HG02588 (cell line): ENCODE measurements at regions not wholly inside any gene's neighbourhood (a gene's known extent, or its start where the extent isn't known, plus 50 kb on each side); places are given as distances from the start of the nearest gene placed in this dataset.

ENCODE experiments used
- ATAC-seq: cut with Tn5 transposase; IDR thresholded peaks from one replicate; pipeline ENCODE4 v1.9.1; 2021; ENCODE audit warnings: mild to moderate bottlenecking, moderate library complexity; ENCODE audit not compliant: unreplicated experiment

DNA sequence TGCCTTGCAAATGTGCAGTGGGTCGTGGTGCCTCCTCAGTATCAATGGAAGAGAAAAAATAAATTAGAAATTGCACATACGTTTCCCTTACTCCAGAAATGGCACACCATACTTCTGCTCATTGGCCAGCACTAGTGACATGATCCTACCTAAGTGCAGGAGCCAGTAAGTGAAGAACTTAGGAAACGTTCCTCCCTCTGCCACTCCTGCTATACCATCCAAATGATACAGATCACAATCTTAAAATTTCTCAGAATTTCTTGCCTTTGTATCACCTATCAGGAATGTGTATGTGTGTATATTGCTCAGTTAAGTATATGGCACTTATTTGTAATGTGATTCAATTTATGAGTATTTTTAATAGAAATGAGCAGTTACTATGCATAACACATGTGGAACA is 237.0 kb upstream of the UBE2E3 start:
- ATAC-seq = no peak

- no peak for ATAC-seq
Measured at GRCh38 chr2:180742801-180743200, 237.6 kb upstream of the UBE2E3 start.

DNA sequence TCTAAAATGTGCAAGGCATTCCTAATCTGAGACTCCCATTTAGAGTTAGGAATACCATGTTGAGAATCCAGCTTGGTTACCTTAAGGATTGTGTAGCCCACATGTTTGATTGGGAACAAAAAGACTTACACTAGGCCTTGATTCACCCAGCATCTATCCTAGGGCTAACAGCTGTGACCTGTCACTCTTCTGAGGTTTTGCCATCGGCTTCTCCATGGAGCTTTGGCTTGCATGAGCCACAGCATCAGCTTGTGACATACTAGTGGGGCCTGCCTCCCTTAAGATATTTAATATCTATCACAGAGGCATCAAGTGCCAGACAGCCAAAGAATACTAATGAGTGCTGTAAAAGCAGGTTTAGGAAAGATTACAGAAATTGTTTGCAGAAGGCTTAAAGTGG is 241.3 kb upstream of the UBE2E3 start:
- ATAC-seq = no peak

DNA sequence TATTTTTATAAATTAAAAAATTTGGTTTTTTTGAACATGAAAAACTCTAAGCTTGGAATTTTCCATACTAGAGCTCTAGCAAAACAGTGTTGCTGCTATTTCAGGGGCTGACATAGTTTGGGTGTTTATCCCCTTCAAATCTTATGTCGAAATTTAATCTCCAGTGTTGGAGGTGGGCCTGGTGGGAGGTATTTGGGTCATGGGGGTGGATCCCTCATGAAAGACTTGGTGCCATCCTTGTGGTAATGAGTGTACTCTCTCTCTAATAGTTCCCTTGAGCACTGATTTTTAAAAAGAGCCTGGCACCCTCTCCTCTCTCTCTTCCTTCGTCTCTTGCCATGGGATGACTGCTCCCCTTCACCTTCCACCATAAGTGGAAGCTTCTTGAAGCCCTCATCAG is 244.6 kb upstream of the UBE2E3 start:
- ATAC-seq = no peak

DNA sequence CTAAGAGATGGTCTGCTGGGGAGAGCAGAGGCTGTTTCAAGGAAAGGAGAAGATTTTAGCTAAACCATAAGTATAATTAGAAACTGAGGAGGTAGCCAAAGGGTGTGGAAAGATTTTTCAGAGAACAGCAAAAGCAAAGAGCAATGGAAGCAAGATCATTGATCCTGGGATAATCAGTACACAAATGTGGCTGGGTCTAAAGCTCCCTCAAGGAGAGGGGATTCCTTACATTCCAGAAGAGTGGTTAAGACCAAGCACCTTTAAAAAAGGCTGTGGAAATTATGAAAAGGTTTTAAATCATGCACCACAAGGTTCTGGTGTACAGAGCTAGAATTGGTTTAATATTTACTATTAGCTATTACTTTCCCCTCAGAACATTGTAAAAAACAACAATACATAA is 246.0 kb upstream of the UBE2E3 start:
- no peak for ATAC-seq

- ATAC-seq = no peak
Measured at GRCh38 chr2:180733330-180733729, 247.1 kb upstream of the UBE2E3 start.

DNA sequence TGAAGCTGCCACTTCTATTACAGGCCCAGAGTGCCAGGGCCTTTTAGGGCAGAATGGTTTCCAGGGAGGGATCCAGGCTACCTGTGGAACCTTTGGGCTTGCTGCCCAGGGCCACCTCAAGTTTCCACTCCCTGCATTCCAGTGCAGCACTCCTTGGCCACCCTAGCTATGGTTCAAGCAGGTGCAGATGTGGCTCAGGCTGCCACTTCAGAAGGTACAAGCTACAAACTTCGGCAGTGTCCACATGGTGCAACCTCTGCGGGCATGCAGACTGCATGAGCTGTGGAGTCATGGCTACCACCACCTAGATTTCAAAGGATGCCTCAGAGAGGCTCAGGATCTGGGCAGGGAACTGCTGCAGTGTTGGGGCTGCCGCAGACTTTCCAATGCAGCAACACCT is 248.1 kb upstream of the UBE2E3 start:
- ATAC-seq = no peak

GRCh38 chr2:180730976-180731375 is 249.4 kb upstream of the UBE2E3 start:
- no peak for ATAC-seq

GRCh38 chr2:180728928-180729559 is 251.4 kb upstream of the UBE2E3 start:
- ATAC-seq = no peak

DNA sequence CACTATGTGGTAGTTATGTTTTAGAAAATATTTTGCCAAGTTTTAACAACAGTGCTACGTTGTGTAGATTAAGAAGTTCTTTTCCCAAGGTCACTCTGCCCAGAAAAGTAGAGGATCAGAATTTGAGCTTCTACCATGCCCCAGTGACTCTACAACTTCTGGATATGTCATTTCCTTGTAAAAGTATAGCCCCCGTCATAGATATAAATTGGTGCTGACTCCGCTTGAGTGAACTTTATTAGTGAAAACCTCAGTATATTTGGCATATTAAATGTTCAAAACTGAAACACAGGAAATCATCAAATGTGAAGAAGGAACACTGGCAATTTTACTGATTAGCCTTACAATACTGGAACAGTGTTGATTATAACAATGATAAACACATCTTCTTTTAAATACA is 256.7 kb upstream of the UBE2E3 start:
- no peak for ATAC-seq

DNA sequence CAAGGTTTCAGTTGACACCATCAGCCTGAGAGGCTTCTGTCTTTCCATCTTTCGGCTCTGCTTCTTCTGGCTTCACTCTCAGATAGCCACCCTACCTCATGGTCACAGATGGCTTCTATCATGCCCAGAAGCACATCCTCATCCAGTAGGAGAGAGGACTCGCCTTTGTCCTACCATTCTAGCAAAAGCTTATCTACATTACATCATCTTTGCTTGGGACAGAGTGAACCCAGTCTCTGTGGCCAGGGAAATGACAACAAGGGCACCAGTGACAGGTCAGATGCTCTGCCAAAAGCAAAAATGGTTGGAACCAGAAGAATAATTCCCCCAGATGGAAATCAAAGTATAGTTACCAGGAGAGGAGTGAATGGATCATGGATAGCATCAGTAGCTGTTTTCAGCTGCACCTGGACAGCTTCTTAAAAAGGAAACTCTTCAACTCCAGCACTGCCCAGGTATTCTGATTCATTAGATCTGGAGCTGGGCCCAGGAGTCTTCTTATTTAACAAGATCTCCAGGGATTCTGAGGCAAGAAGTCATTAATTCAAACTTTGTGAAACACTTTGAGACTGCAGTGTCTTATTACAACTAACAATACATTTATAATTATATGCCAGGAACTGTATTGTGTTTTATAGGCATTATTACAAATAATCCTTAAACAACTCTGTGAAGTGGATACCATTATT is 257.7 kb upstream of the UBE2E3 start:
- ATAC-seq = no peak

DNA sequence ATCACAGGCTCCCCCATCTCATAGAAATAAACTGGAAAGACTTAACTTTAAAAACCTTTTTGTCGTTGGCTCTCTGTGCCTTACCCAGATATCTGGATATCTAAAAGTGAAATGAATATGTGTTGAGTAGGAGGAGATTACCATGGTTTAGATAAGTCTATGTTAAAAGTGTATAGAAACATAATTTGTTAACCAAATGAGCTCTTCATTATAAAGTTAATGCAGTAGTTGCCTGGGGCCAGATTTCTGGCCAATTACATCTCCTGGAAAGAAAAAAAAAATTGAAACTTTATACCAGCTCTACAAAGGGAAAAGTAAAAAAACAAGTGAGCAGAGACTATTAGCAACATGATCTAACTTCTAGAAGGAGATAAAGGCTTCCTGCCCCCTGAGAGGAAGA is 259.6 kb upstream of the UBE2E3 start:
- ATAC-seq = no peak

GRCh38 chr2:180717588-180717987 is 262.8 kb upstream of the UBE2E3 start:
- ATAC-seq = no peak

- no peak for ATAC-seq
Measured at GRCh38 chr2:180716186-180717180, 263.9 kb upstream of the UBE2E3 start.

DNA sequence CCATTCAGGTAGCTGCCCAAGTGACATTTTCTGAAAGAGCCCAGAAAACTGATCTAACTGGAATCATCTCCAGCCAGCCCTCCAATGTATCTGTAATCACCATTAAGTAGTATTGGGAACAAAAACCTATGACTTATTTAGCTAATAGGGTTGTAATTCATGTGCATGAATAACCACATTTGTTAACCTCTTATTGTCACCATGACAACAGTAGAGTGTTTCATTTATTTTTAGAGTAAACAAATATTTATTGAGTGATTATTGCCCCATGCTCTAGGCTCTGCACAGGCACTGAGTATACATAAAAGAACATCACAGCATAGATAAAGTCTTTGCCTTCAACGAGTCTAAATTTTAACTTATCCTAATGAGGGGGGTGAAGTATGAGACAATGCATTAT is 265.4 kb upstream of the UBE2E3 start:
- ATAC-seq = no peak

- ATAC-seq = no peak
Measured at GRCh38 chr2:180709392-180710145, 270.8 kb upstream of the UBE2E3 start.

DNA sequence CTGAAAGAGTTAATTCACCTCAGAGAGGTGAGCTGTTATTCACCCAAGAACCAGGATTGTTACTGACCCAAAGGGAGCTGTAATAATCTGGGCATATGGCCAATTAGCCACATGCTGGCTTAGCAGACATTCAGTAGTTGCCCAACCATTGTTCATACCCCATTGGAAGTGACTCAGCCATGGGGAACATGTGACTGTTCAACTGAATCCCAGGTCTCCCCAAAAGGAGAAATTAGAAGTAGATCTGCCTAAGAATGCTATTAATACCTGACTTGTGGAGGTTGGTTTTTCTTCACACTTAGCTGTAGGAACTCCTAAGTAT is 272.6 kb upstream of the UBE2E3 start:
- no peak for ATAC-seq

GRCh38 chr2:180707175-180707883 is 273.1 kb upstream of the UBE2E3 start:
- ATAC-seq = no peak

DNA sequence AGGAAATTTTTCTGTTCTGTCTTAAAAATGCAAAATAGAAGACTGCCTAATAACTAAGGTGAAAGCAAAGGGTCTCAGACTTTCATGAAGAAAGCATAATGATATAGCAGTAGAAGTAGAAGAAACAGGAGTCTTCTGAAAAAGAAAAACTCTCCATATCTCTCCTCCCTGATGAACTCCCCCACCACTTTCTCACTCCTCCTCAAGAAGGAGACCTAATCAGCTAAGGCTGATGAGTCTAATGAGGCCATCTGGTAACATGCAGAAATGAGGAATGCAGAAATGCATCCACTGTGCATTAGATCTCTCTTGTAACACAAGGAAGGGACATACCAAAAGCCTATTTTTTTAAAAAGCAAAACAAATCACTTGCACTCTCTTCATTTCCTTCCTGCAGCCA is 273.7 kb upstream of the UBE2E3 start:
- ATAC-seq = no peak

GRCh38 chr2:180705551-180705950 is 274.9 kb upstream of the UBE2E3 start:
- ATAC-seq = no peak

DNA sequence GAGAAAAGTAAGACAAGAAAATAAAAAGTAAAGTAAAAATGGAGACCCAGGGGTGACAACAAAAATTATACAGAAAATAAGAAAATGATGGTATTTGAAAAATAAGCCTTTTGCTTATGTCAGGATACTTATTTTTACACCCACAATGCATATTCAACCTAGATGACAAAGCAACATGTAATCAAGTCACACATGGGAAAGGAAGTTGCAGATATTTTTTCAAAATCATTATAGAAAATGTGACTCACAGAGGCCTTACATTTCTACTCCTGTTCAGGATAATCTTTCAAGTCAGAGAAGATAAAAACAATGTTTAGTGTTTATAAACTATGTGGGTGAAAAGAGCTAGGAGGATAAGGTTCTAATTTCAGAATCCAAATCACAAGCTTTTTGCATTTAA is 275.3 kb upstream of the UBE2E3 start:
- no peak for ATAC-seq
